Rectal smooth muscle tissue (tissue), 1 donor: ENCODE measurements at regions not wholly inside any gene's neighbourhood (a gene's known extent, or its start where the extent isn't known, plus 50 kb on each side); places are given as distances from the start of the nearest gene placed in this dataset.

Source experiments
- H3K27ac ChIP-seq: one replicate; pipeline ENCODE4 v1.7.0; 2013; ENCODE audit warnings: low read depth, low read length, inconsistent platforms
- H3K27me3 ChIP-seq: one replicate; pipeline ENCODE4 v1.7.0; 2013; ENCODE audit warnings: low read length; ENCODE audit not compliant: control insufficient read depth, insufficient read depth
- H3K36me3 ChIP-seq: one replicate; pipeline ENCODE4 v1.7.0; 2013; ENCODE audit warnings: low read length; ENCODE audit not compliant: control insufficient read depth, insufficient read depth
- H3K4me1 ChIP-seq: one replicate; pipeline ENCODE4 v1.7.0; 2013; ENCODE audit warnings: low read length; ENCODE audit not compliant: control insufficient read depth, insufficient read depth
- H3K4me3 ChIP-seq: one replicate; pipeline ENCODE4 v1.7.0; 2013; ENCODE audit warnings: low read length
- H3K9ac ChIP-seq: one replicate; pipeline ENCODE4 v1.7.0; 2013; ENCODE audit warnings: low read length

- Histone ChIP-seq H3K27ac (no peak overlapping the region), H3K4me3 (peak overlapping the region; percentile 8), H3K4me1 (no peaks in the 10 kb centered on the region), H3K9ac (no peak overlapping the region), H3K27me3 (peaks cover 6% of the 10 kb centered on the region), H3K36me3 (no peaks in the 10 kb centered on the region)
These were observed 349.7 kb downstream of the LIG4 start for GRCh38 chr13:107865643-107866031.

GRCh38 chr13:107865318-107865575, 350.1 kb downstream of the LIG4 start:
- Histone ChIP-seq H3K4me3 (no peak overlapping the region), H3K4me1 (no peaks in the 10 kb centered on the region), H3K27ac (no peak overlapping the region), H3K9ac (no peak overlapping the region), H3K27me3 (peaks cover 6% of the 10 kb centered on the region), H3K36me3 (no peaks in the 10 kb centered on the region)

GRCh38 chr13:107864543-107865317, 350.6 kb downstream of the LIG4 start:
- H3K27ac ChIP-seq, result no peak overlapping the region
- H3K27me3 ChIP-seq, result peaks cover 6% of the 10 kb centered on the region
- H3K4me3 ChIP-seq, result no peak overlapping the region
- H3K4me1 ChIP-seq, result no peaks in the 10 kb centered on the region
- no peaks in the 10 kb centered on the region for H3K36me3 ChIP-seq
- no peak overlapping the region for H3K9ac ChIP-seq

- Histone ChIP-seq H3K27ac (no peak overlapping the region), H3K36me3 (no peaks in the 10 kb centered on the region), H3K4me3 (no peak overlapping the region), H3K4me1 (no peaks in the 10 kb centered on the region), H3K27me3 (peaks cover under 1% of the 10 kb centered on the region), H3K9ac (no peak overlapping the region)
These were observed 355.1 kb downstream of the LIG4 start for GRCh38 chr13:107860284-107860683.

- H3K36me3 ChIP-seq, result no peaks in the 10 kb centered on the region
- no peak overlapping the region for H3K4me3 ChIP-seq
- no peak overlapping the region for H3K9ac ChIP-seq
- H3K27me3 ChIP-seq, result no peaks in the 10 kb centered on the region
- H3K4me1 ChIP-seq, result no peaks in the 10 kb centered on the region
- H3K27ac ChIP-seq, result no peak overlapping the region
These were observed 360.5 kb downstream of the LIG4 start for GRCh38 chr13:107854880-107855279.

- no peaks in the 10 kb centered on the region for H3K4me1 ChIP-seq
- no peaks in the 10 kb centered on the region for H3K27me3 ChIP-seq
- no peak overlapping the region for H3K27ac ChIP-seq
- no peak overlapping the region for H3K4me3 ChIP-seq
- H3K9ac ChIP-seq, result no peak overlapping the region
- H3K36me3 ChIP-seq, result no peaks in the 10 kb centered on the region
These were observed 363.3 kb downstream of the LIG4 start for GRCh38 chr13:107852072-107852471.

- no peak overlapping the region for H3K9ac ChIP-seq
- H3K27ac ChIP-seq, result no peak overlapping the region
- H3K4me3 ChIP-seq, result no peak overlapping the region
- H3K4me1 ChIP-seq, result no peaks in the 10 kb centered on the region
- H3K27me3 ChIP-seq, result no peaks in the 10 kb centered on the region
- no peaks in the 10 kb centered on the region for H3K36me3 ChIP-seq
These were observed 363.7 kb downstream of the LIG4 start for GRCh38 chr13:107851670-107852069.

- Histone ChIP-seq H3K4me3 (no peak overlapping the region), H3K27ac (no peak overlapping the region), H3K4me1 (no peaks in the 10 kb centered on the region), H3K9ac (no peak overlapping the region), H3K36me3 (no peaks in the 10 kb centered on the region), H3K27me3 (no peaks in the 10 kb centered on the region)
These were observed 367.9 kb downstream of the LIG4 start for GRCh38 chr13:107847406-107847805.

- Histone ChIP-seq H3K27ac (no peak overlapping the region), H3K4me3 (no peak overlapping the region), H3K36me3 (no peaks in the 10 kb centered on the region), H3K4me1 (no peaks in the 10 kb centered on the region), H3K9ac (no peak overlapping the region), H3K27me3 (no peaks in the 10 kb centered on the region)
These were observed 368.7 kb downstream of the LIG4 start for GRCh38 chr13:107846642-107847041.

GRCh38 chr13:107845911-107846310, 369.4 kb downstream of the LIG4 start:
- Histone ChIP-seq H3K4me3 (no peak overlapping the region), H3K4me1 (no peaks in the 10 kb centered on the region), H3K36me3 (no peaks in the 10 kb centered on the region), H3K9ac (no peak overlapping the region), H3K27ac (no peak overlapping the region), H3K27me3 (no peaks in the 10 kb centered on the region)

GRCh38 chr13:107843681-107844080, 371.7 kb downstream of the LIG4 start:
- Histone ChIP-seq H3K9ac (no peak overlapping the region), H3K27me3 (no peaks in the 10 kb centered on the region), H3K4me3 (no peak overlapping the region), H3K4me1 (no peaks in the 10 kb centered on the region), H3K27ac (no peak overlapping the region), H3K36me3 (no peaks in the 10 kb centered on the region)

- Histone ChIP-seq H3K4me1 (no peaks in the 10 kb centered on the region), H3K27me3 (no peaks in the 10 kb centered on the region), H3K36me3 (no peaks in the 10 kb centered on the region), H3K4me3 (no peak overlapping the region), H3K9ac (no peak overlapping the region), H3K27ac (no peak overlapping the region)
These were observed 372.1 kb downstream of the LIG4 start for GRCh38 chr13:107843281-107843680.

GRCh38 chr13:107842562-107843180, 372.7 kb downstream of the LIG4 start:
- Histone ChIP-seq H3K9ac (no peak overlapping the region), H3K27me3 (no peaks in the 10 kb centered on the region), H3K4me1 (no peaks in the 10 kb centered on the region), H3K4me3 (no peak overlapping the region), H3K27ac (no peak overlapping the region), H3K36me3 (no peaks in the 10 kb centered on the region)
